ENCODE measurements at regions not wholly inside any gene's neighbourhood (a gene's known extent, or its start where the extent isn't known, plus 50 kb on each side); places are given as distances from the start of the nearest gene placed in this dataset.
"Not testable (repeated sequence)": the region's sequence is repeated elsewhere in the genome, so short reads cannot be mapped to it uniquely, and the experiment has no call there.

- DNase-seq (ENCODE audit: insufficient read length, low spot score): no peak
- no peak for FAIRE-seq
- no peak for TF ChIP-seq POLR2A (IDR thresholded peaks at IDR 0.05; ENCODE audit: low read depth, low read length)
Measured at GRCh38 chrX:953879-954482, 258.5 kb downstream of the CRLF2 start.

GRCh38 chrX:952816-953215 is 259.6 kb downstream of the CRLF2 start:
- DNase-seq (ENCODE audit: insufficient read length, low spot score) (no peak), FAIRE-seq (no peak)
- no peak for TF ChIP-seq POLR2A (IDR thresholded peaks at IDR 0.05; ENCODE audit: low read depth, low read length)

- FAIRE-seq; DNase-seq (ENCODE audit: insufficient read length, low spot score): not testable (repeated sequence)
Measured at GRCh38 chrX:947262-947661, 265.2 kb downstream of the CRLF2 start.

- DNase-seq (ENCODE audit: insufficient read length, low spot score): no peak
- no peak for TF ChIP-seq POLR2A (IDR thresholded peaks at IDR 0.05; ENCODE audit: low read depth, low read length)
- FAIRE-seq: no peak
Measured at GRCh38 chrX:943035-943434, 269.4 kb downstream of the CRLF2 start.

GRCh38 chrX:940691-941090 is 271.8 kb downstream of the CRLF2 start:
- FAIRE-seq (no peak), DNase-seq (ENCODE audit: insufficient read length, low spot score) (no peak)
- TF ChIP-seq POLR2A (IDR thresholded peaks at IDR 0.05; ENCODE audit: low read depth, low read length): no peak

- FAIRE-seq: no peak
- DNase-seq (ENCODE audit: insufficient read length, low spot score): no peak
- no peak for TF ChIP-seq POLR2A (IDR thresholded peaks at IDR 0.05; ENCODE audit: low read depth, low read length)
Measured at GRCh38 chrX:936979-937769, 275.3 kb downstream of the CRLF2 start.

GRCh38 chrX:933611-934010 is 278.8 kb downstream of the CRLF2 start:
- DNase-seq (ENCODE audit: insufficient read length, low spot score) (no peak), FAIRE-seq (no peak)
- TF ChIP-seq POLR2A (IDR thresholded peaks at IDR 0.05; ENCODE audit: low read depth, low read length): no peak

GRCh38 chrX:928606-929005 is 283.8 kb downstream of the CRLF2 start:
- no peak for TF ChIP-seq POLR2A (IDR thresholded peaks at IDR 0.05; ENCODE audit: low read depth, low read length)
- FAIRE-seq: no peak
- no peak for DNase-seq (ENCODE audit: insufficient read length, low spot score)

GRCh38 chrX:926991-927390 is 285.5 kb downstream of the CRLF2 start:
- DNase-seq (ENCODE audit: insufficient read length, low spot score): no peak
- FAIRE-seq: no peak
- TF ChIP-seq POLR2A (IDR thresholded peaks at IDR 0.05; ENCODE audit: low read depth, low read length): no peak

GRCh38 chrX:926070-926469 is 286.4 kb downstream of the CRLF2 start:
- no peak for FAIRE-seq
- DNase-seq (ENCODE audit: insufficient read length, low spot score): no peak
- no peak for TF ChIP-seq POLR2A (IDR thresholded peaks at IDR 0.05; ENCODE audit: low read depth, low read length)

- DNase-seq (ENCODE audit: insufficient read length, low spot score) (no peak), FAIRE-seq (no peak)
- no peak for TF ChIP-seq POLR2A (IDR thresholded peaks at IDR 0.05; ENCODE audit: low read depth, low read length)
Measured at GRCh38 chrX:925652-926061, 286.8 kb downstream of the CRLF2 start.

GRCh38 chrX:925094-925493 is 287.4 kb downstream of the CRLF2 start:
- TF ChIP-seq POLR2A (IDR thresholded peaks at IDR 0.05; ENCODE audit: low read depth, low read length): no peak
- DNase-seq (ENCODE audit: insufficient read length, low spot score): no peak
- FAIRE-seq: no peak

- DNase-seq (ENCODE audit: insufficient read length, low spot score): no peak
- no peak for FAIRE-seq
- TF ChIP-seq POLR2A (IDR thresholded peaks at IDR 0.05; ENCODE audit: low read depth, low read length): no peak
Measured at GRCh38 chrX:924017-924416, 288.4 kb downstream of the CRLF2 start.

GRCh38 chrX:920234-920799 is 289.7 kb downstream of the SHOX start:
- FAIRE-seq (no peak), DNase-seq (ENCODE audit: insufficient read length, low spot score) (no peak)
- no peak for TF ChIP-seq POLR2A (IDR thresholded peaks at IDR 0.05; ENCODE audit: low read depth, low read length)

- FAIRE-seq (no peak), DNase-seq (ENCODE audit: insufficient read length, low spot score) (no peak)
- TF ChIP-seq POLR2A (IDR thresholded peaks at IDR 0.05; ENCODE audit: low read depth, low read length): no peak
Measured at GRCh38 chrX:916230-916599, 285.6 kb downstream of the SHOX start.

All from H54 (cell line).